NCI-H1417 treated with DMSO at 0.1 percent for 48 hours (cell line): ENCODE measurements at regions not wholly inside any gene's neighbourhood (a gene's known extent, or its start where the extent isn't known, plus 50 kb on each side); places are given as distances from the start of the nearest gene placed in this dataset.
"Not testable (repeated sequence)": the region's sequence is repeated elsewhere in the genome, so short reads cannot be mapped to it uniquely, and the experiment has no call there.

Source experiments
- DNase-seq: peaks from one replicate; lab custom pipeline; 2025; lab: John Stamatoyannopoulos, UW

DNA sequence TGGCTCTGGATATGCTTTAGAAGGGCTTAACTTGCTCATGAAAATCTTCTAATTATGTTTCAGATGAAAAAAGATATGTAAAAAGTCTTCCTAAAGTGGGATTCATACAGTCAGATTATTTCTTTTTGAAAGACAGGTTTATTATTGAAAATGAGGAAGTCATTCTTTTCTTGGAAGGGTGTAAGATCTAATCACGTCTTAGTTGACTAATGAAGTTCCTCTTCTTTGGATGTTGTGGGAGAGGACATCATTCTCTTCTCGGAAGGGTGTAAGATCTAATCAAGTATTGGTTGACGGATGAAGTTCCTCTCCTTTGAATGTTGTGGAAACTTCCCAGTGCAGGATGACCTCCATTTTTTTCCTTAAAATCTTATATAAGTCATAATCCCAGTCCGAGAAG lies 74.9 kb downstream of the ALG10 start:
- DNase-seq, result no peak

- no peak for DNase-seq
Observed at GRCh38 chr12:34105392-34105933, 83.2 kb downstream of the ALG10 start.

DNA sequence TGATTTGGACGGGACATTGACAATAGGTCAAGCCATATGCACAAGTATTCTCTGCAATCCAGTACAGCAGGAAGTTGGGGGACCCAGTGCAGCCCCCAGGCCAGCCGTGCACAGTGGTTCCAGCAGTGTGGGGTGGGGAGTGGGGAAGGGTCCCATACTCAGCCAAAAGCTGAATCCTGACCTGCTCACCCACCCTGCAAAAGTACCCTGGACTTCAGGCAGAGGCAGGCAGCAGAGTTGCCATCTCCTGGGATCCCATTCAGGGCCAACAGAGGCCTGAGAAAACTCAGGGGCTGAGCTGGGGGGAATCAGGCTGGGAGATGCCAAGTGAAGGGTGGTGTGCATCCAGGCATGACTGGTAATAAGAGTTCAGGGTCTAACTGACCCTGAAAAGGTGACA lies 83.9 kb downstream of the ALG10 start:
- DNase-seq, result no peak

GRCh38 chr12:34107016-34107415 lies 84.7 kb downstream of the ALG10 start:
- no peak for DNase-seq

DNA sequence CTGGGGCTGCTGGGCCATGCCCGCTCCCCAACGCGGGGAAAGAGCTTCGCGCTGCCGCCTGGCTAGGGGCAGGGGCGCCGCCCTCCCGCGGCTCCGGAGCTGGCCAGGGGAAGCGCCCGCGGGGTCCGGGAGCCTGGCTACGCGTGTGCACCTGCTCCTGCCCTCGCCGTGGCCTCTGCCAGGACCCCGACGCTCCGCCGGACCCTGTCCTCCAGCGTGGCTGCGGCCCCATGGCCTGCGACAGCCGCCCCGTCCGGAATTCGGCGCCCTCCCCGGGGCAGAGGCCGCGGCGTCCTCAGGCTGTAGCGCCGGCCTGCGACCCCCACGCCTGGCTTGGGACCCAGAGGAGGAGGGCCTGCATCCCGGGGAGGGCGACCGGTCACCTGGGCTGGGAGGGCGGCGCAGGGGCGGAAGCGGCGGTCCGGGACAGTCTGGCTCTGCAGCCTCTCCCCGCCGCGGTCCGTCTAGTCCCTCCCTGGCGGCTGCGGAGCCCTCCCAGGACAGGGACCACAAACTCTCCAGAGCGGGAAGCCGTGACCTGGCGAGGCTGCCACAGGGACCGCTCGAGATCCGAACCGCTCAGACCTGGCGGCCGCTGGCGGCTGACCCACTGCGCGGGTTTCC lies 85.6 kb downstream of the ALG10 start:
- DNase-seq, result no peak

DNA sequence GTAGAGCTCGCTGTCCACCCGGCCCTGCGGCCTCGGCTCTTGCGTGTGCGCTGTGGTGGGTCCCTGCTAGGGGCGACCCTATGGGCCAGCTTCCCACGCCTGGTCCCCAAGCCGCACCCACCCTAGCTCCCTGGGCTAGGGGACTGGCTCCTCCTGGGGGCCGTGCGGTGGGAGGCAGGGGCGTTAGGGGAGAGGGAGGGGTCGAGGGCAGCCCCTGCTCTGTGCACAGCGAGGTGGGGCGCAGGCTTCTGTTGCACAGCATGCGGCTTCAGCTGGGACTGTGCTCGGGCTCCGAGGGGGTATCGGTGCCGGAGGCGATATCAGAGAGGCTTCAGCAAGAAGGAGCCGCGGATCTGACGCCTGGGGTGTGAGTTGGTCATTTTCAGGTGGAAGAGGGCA lies 86.1 kb downstream of the ALG10 start:
- no peak for DNase-seq

- DNase-seq, result no peak
Observed at GRCh38 chr12:34108967-34109366, 86.7 kb downstream of the ALG10 start.

DNA sequence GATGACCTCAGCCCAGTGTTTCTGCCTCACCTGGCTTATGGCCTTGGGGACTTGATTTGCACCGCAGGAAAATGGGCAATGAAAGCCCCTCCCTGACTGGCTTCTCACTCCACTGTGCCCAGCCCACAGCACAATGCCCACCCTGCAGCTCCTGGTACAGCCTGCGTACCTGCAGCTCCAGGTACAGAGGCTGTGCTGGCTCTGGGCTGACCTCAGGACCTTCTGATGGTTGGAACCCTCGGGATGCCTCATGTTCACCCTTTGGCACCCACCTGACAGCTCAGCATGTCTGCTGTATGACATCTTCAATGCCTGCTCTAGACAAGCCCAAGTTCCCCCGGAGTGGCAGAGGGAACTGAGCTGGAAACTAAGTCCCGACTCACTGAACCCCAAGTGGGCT lies 87.1 kb downstream of the ALG10 start:
- no peak for DNase-seq

DNA sequence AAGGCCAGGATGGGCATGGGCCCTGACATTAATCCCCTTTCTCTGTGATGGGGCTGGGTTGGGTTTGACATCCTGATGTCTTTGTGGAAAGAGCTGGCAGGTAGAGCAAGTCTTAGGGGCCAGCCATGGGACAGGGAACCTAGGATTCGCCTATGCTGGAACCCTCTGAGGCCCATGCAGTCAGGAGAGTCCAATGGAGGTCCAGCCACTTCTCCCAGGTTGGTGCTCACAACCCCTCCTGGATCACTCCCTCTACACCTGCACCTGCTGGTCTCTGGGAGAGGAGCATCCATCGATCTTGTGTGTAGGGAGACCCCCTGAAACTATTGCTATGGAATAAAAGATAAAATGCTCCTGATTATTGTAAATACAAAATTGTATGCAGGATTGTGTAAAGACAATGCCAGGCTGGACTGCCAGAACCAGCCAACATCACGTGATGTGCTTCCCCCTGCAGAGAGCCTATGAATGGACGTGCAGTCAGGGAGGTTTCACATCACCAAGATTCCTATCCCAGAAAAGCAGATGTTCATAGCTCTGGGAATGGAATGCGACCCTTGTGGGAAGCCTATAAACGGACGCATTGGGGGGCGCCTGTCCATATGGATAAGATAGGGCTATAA lies 87.7 kb downstream of the ALG10 start:
- not testable (repeated sequence) for DNase-seq

- DNase-seq, result no peak
Observed at GRCh38 chr12:34119366-34119765, 97.1 kb downstream of the ALG10 start.

DNA sequence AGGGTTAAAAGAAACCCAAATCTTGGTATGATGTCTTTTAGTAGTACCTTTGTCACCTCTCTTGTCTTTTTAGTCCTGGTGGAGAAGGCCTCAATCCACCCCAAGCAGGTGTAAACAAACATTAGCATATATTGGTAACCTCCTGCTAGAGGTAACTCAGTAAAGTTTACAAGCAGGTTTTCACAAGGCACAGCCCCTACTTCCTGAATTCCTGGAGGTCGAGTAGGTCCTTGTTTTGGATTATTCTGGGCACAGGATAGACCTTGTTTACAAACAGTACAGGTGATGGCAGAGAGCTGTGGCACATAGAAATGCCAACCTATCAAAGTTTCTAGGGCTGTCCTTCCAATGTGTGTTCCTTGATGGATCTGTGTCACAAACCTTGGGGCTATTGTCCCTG lies 99.1 kb downstream of the ALG10 start:
- DNase-seq, result no peak

DNA sequence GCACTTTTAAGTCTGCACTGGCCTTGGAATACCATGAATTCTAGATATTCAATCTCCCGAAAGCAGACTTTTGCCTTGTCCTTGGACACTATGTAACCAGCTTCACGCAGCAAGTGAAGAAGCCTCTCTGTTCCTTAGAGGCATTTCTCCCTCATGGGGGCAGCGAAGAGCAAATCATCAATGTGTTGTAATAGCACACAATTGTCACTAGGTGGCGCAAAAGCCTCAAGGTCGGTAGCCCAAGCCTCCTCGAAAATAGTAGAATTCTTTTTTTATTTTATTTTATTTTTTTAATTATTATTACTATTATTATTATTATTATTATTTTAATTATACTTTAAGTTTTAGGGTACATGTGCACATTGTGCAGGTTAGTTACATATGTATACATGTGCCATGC lies 100.8 kb downstream of the ALG10 start:
- peak; percentile 32 for DNase-seq

DNA sequence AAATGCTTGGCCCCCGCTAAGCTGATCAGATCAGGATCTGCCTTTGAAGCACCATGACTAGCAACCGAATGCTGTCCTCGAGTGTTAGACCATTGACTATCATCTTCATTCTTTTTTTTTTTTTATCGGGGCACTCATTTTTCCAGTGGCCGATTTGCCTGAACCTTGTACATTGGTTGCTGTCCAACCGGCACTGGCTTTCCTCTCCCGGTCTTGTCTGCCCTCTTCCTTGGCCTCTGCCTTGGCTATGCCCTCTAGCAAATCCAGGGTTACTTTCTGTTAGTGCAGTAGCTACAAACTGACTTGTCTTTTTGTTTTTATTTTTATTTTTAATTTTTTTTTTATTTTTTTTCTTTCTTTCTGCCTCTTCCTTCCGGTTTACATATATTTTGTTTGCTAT lies 102.3 kb downstream of the ALG10 start:
- no peak for DNase-seq

GRCh38 chr12:34126239-34126641 lies 103.9 kb downstream of the ALG10 start:
- DNase-seq, result no peak

GRCh38 chr12:34126805-34127204 lies 104.5 kb downstream of the ALG10 start:
- no peak for DNase-seq

GRCh38 chr12:34127379-34127778 lies 105.1 kb downstream of the ALG10 start:
- DNase-seq, result not testable (repeated sequence)

DNA sequence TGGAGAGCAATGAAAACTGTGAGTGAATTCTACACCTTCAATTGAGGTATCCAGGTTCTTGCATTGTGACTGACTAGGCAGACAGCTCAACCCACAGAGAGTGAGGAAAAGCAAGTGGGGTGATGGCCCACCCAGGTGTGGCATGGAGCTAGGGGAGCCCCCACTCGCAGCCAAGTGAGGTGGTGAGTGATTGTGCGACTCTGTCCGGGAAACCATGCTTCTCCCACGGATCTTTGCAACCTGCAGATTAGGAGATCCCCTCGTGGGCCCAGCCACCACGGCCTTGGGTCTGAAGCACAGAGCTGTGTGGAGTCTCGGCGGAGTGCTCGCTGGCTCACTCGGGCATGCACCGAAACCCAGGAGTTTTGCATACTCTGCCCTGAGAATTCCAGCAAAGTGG lies 120.1 kb downstream of the ALG10 start:
- DNase-seq, result no peak

- no peak for DNase-seq
Observed at GRCh38 chr12:34151019-34151418, 128.7 kb downstream of the ALG10 start.

DNA sequence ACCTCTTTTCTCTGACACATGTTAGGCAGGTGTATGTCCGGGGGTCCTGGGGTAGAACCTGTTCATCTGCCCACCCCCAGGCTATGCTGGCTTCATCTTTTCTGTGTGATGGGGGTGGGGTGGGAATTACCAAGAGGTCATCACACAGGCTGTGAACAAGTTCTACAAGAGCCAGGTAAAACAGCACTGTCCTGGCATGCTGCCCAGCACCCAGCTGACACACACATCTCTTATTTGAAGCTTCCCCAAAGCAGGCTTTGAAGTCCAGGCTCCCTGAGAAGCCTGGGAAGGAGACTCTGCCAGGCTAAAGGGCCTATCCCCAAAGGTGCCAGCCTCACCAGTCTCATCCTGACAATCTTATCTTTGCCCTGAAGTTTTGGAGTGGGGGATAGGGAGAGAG lies 141.1 kb downstream of the ALG10 start:
- no peak for DNase-seq

DNA sequence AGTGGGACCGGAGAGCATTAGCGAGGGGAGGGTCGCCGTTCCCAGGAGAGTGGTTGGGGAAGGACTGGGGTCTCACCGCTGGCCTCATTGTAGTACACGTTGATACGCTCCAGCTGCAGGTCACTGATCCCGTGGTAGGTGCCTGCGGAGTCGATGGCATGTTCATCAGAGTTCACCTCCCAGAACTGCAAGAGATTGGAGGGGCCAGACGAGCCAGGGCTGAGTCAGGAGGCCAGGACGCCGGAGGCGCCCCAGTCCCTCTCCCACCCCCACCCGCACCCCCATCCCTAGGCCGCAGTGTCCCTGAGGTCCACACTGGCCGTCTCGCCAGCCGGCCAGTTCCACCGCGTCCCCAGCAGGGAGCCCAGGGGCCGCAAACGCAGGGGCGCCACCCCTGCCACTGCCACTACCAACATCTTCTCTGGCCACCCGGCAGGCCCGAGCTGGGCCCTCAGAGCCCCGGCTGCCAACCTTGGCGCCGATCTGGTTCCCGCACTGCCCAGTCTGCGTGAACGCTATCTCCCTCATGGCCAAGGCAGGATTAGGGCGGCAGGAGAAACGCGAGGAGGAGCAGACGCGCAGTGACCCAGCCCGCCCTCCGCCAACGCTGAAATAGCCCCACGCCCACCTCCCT lies 144.2 kb downstream of the ALG10 start:
- no peak for DNase-seq

- not testable (repeated sequence) for DNase-seq
Observed at GRCh38 chr12:34168507-34168906, 146.2 kb downstream of the ALG10 start.

DNA sequence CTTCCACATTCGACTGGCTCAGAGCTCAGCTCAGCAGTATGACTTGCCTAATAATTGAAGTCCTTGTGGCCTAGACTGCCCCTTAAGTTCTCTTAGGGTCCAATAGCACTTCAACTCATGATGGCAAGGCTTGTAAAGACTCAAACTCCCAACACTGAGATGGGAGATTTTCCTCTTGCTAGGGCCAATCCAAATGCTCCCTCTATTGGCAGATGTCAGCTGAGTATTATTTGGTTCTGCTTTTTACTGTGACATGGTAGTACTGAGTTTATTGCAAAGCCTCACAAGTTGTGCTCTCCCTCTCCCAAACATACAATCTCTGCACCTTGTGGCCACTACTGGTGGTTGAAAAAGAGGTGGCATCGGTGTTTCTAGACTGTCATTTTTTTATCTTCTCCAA lies 164.2 kb downstream of the ALG10 start:
- DNase-seq, result no peak

DNA sequence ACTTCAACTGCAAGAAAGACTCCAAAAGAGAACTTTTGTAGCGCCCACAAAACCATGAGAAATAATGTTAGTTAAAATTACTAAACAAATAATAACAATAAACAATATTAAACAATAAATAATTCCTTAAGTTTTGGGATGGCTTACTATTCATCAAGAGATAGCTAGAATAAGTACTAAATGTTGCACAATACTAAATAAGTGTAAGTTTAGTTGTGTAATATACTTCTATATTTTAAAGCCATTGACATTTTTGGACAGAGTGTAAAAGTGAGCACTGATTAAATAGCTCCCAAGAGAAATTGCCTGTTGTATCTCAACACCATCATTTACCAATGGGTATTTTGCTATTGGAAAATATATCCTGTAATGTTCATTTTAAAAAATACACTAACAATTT lies 166.7 kb downstream of the ALG10 start:
- DNase-seq, result no peak
